ENCODE measurements at regions not wholly inside any gene's neighbourhood (a gene's known extent, or its start where the extent isn't known, plus 50 kb on each side); places are given as distances from the start of the nearest gene placed in this dataset.

DNA sequence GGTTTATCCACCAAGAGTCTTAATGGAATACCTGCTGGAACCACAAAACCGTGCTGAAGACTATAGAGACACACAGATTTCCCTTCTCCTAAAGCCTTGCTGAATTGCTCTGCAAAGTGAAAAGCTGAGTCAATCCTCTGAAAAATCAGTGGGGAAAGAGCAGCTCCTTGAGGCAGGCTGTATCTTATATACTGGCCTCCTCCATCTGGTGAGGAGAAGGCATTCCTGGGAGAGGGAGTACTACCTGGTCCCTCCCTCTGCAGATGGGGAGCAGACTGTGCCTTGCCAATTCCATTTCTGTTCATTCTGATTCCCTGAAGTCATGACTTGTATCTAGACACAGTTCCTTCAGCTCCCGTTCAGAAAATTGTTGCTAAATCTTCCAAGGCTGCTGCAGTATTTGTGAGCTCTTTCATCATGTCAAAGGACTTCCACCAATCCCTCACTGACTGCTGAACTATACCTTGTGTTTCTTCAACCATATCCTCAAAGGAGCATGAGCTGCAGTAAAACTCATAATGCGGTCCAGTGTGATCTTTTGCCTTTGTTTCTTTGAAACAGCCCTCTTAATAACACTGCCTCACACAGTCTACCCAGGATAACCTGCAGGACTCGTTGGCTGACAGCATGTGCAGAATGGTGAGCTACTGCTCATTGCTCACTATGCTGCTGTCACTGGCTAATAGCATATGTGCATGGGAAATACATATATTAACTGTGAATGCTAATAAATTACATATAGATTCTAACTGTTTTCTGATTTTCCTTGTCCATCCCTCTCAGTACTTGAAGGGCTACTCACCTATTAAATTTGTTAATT is 84.5 kb downstream of the FOXD1 start:
- TF ChIP-seq CTCF (IDR thresholded peaks at IDR 0.05) (no peak), POLR2A (IDR thresholded peaks at IDR 0.05) (no peak)

Data from Peyer's patch (tissue), 4 donors.